Stimulated activated effector memory CD8-positive, alpha-beta T cell treated with anti-CD3 and anti-CD28 coated beads, Interleukin-12 subunit alpha, Interleukin-12 subunit beta, amount 100 ng/mL, for 72 hours (primary cell): ENCODE measurements at regions not wholly inside any gene's neighbourhood (a gene's known extent, or its start where the extent isn't known, plus 50 kb on each side); places are given as distances from the start of the nearest gene placed in this dataset.
"Not testable (repeated sequence)": the region's sequence is repeated elsewhere in the genome, so short reads cannot be mapped to it uniquely, and the experiment has no call there.

Source experiments
- ATAC-seq: fragments of 150-1000 bp; cut with Tn5 transposase; 2 replicates; pipeline ENCODE4 v1.10.0; 2021
- DNase-seq, 2 donors: peaks; one replicate each; pipeline ENCODE4 v3.0.0; 2021 to 2022; ENCODE audit warnings: low spot score in 2 of 2
- H3K27ac Mint-ChIP-seq: one replicate; pipeline ENCODE4 v1.8.0; 2022; ENCODE audit warnings: mild to moderate bottlenecking, mixed read lengths
- H3K36me3 Mint-ChIP-seq: one replicate; pipeline ENCODE4 v1.8.0; 2022; ENCODE audit warnings: mild to moderate bottlenecking, mixed read lengths
- H3K4me1 Mint-ChIP-seq: one replicate; pipeline ENCODE4 v1.8.0; 2022; ENCODE audit warnings: mixed read lengths
- H3K4me3 Mint-ChIP-seq: one replicate; pipeline ENCODE4 v1.8.0; 2022; ENCODE audit warnings: mild to moderate bottlenecking, mixed read lengths
- H3K9me3 Mint-ChIP-seq: one replicate; pipeline ENCODE4 v1.8.0; 2022; ENCODE audit warnings: mixed read lengths

GRCh38 chr10:21388589-21388988, 136.9 kb downstream of the SKIDA1 start:
- no peak for DNase-seq
- Mint-ChIP-seq H3K4me3 (no peak overlapping the region), H3K9me3 (no peaks in the 10 kb centered on the region), H3K36me3 (no peaks in the 10 kb centered on the region), H3K27ac (no peak overlapping the region), H3K4me1 (no peaks in the 10 kb centered on the region)
- no peak for ATAC-seq

GRCh38 chr10:21387868-21388267, 137.6 kb downstream of the SKIDA1 start:
- Mint-ChIP-seq H3K4me1 (no peaks in the 10 kb centered on the region), H3K27ac (no peak overlapping the region), H3K4me3 (no peak overlapping the region), H3K9me3 (no peaks in the 10 kb centered on the region), H3K36me3 (no peaks in the 10 kb centered on the region)
- DNase-seq (no peak), ATAC-seq (no peak)

DNA sequence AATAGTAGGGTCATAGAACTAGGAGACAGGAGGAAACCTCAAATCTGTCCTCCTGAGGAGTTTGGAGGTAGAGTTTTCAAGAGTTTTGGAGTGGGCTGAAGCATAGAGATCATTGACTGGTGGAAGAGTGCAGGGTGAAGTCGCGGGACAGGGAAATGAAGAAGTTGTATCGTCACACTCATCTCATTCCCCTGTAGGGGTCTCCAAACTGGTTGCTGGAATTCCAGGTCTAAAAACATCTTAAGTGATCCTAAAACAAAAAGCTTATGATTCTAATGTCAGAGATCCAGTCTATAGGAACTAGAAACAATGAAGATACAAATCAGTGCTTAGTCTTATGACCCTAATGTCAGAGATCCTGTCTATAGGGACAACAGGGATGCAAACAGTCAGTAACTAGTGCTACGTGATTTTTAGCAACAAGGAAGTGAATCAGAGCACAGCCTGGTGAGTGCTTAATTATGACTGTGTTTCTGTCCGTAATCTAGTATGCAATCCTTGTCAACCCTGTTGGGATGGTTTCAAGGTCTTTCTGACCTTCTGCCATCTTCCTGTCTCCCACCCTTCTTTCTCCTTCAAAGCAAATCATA, 139.4 kb downstream of the SKIDA1 start:
- no peaks in the 10 kb centered on the region for H3K36me3 Mint-ChIP-seq
- H3K4me1 Mint-ChIP-seq, result no peaks in the 10 kb centered on the region
- no peak for DNase-seq
- no peaks in the 10 kb centered on the region for H3K9me3 Mint-ChIP-seq
- H3K4me3 Mint-ChIP-seq, result no peak overlapping the region
- ATAC-seq, result no peak
- H3K27ac Mint-ChIP-seq, result no peak overlapping the region

- Mint-ChIP-seq H3K36me3 (no peaks in the 10 kb centered on the region), H3K4me1 (no peaks in the 10 kb centered on the region), H3K9me3 (no peaks in the 10 kb centered on the region), H3K4me3 (no peak overlapping the region), H3K27ac (no peak overlapping the region)
- DNase-seq (no peak), ATAC-seq (no peak)
Measured at GRCh38 chr10:21385536-21385935, 139.9 kb downstream of the SKIDA1 start.

DNA sequence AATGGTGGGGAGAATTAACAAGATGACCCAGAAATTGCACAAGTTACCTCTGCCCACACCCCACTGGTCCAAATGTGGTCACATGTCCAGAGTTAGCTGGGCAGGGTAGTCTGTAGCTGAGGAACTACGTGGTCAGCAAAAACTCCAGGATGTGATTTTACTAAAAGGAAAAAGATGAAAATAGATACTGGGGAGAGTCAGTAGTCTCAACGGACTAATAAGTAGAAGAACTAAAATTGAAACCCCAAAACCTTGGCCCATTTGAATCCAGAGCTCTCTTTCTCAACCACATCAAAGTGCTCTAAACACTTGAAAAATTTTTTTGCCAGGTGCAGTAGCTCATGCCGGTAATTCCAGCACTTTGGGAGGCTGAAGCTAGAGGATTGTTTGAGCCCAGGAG, 146.3 kb downstream of the SKIDA1 start:
- Mint-ChIP-seq H3K4me3 (no peak overlapping the region), H3K27ac (no peak overlapping the region), H3K9me3 (no peaks in the 10 kb centered on the region), H3K36me3 (no peaks in the 10 kb centered on the region), H3K4me1 (no peaks in the 10 kb centered on the region)
- no peak for ATAC-seq
- DNase-seq, result no peak

DNA sequence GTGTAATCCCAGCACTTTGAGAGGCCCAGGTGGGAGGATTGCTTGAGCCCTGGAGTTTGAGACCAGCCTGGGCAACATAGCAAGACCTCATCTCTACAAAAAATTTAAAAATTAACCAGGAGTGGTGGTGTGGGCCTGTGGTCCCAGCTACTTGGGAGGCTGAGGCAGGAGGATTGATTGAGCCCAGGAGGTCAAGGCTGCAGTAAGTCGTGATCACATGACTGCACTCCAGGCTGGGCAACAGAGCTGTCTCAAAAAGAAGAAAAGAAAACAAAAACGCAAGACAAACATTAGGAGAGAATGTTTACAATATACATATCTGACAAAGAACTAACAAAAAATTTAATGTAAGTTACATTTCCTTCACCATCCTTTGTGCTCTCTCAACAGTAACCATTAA, 150.2 kb downstream of the SKIDA1 start:
- not testable (repeated sequence) for DNase-seq, ATAC-seq, H3K4me3 Mint-ChIP-seq, H3K36me3 Mint-ChIP-seq, H3K9me3 Mint-ChIP-seq, H3K27ac Mint-ChIP-seq, H3K4me1 Mint-ChIP-seq

DNA sequence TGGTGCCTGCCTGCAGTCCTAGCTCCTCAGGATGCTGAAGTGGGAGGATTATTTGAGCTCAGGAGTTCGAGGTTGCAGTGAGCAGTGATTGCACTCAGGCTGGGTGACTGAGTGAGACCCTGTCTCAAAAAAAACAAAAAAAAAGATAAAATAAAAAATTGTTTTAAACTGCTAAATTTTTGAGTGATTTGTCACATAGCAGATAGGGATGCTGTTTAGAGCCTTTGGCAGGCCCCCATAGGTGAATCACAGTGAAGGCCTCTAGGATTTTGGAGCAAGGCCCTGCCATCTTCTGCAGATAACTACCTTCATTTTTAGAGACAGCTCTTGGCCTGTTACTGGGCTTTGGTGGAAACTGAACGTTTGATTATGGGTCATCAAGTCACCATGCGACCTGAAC, 151.6 kb downstream of the SKIDA1 start:
- not testable (repeated sequence) for H3K36me3 Mint-ChIP-seq, ATAC-seq, DNase-seq, H3K27ac Mint-ChIP-seq, H3K4me1 Mint-ChIP-seq, H3K9me3 Mint-ChIP-seq, H3K4me3 Mint-ChIP-seq

DNA sequence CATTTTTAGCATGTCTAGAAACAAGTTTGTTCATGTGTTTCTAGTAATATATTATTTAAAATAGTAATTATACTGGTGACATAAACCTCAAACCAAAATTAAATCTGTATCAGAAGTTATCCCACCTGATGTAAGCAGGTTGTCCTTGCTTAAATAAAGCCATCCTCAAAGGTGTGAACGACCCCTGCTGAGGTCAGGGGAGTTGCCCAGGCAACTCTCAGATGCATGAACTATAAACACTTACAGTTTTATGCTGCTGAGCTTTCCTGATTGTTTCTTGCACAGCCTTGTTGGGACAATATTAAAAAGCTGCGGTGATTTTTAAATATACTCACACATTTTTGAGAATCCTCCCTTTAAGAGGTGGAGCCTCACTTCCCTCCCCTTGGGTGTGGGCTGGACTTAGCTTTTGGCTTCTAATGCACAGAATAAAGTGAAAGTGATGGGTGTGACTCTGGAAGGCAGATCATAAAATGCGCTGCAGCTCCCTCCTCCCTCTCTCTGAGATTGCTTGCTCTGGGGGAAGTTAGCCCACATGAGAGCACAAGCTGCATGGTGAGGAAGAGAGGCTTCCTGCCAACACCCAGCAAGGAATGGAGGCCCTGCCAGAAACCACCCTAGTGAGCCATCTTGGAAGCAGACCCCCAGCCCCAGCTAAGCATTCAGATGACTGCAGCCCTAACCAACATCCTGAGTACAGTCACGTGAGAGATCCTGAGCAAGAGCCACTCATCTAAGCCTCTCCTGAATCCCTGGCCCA, 152.7 kb downstream of the SKIDA1 start:
- Mint-ChIP-seq H3K9me3 (no peaks in the 10 kb centered on the region), H3K4me3 (no peak overlapping the region), H3K27ac (no peak overlapping the region), H3K36me3 (no peaks in the 10 kb centered on the region), H3K4me1 (no peaks in the 10 kb centered on the region)
- DNase-seq (no peak), ATAC-seq (peak; percentile 60)

DNA sequence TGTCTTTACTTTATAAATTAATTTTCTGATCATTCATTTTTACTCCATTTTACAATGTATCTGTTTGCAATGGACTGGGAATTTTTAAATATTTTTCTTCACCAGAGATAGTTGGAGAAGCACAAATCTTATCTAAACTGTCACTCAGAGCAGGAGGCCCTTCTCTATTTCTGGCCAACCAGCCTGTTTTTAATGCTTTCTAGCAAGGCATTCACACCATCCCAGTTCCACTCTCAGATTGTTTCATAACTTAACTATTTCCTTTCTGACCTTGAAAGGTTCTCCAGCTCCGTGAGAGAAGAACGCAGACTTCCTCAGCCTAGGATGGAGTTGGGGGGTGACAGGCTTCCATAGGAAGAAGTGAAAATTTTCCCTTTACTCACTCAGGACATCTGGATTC, 155.8 kb downstream of the SKIDA1 start:
- Mint-ChIP-seq H3K9me3 (no peaks in the 10 kb centered on the region), H3K4me3 (no peak overlapping the region), H3K27ac (no peak overlapping the region), H3K36me3 (no peaks in the 10 kb centered on the region), H3K4me1 (no peaks in the 10 kb centered on the region)
- DNase-seq, result no peak
- ATAC-seq, result no peak

DNA sequence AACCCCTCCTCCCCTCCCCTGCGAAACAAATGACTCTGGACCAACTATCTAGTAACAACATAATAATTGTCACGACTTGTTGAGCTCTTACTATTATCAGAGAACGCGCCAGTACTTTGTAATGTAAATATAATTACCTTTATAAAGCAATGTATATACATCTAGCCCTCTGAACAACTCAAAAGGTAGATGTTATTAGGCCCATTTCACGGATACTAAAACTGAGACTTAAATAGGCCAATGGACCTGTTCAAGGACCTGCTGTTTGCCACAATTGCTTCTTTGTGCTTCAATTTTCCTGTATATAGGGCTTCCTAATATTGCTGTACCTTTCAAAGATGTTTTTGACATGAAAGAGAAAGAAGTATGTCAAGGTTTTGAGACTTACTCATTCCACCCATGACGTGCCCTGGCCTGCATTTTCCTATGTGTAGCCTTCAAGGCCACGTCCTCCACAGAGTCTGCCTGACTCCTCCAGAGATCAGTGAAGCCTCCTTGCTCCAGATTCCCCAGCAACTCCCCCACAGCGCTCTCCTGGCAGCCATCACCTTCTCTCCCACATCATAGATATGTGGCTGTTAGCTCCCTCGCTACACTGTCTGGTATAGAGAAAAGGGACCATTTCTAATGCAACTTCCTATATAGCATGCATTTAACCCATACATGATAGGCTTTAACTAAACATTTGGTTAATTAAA, 156.6 kb downstream of the SKIDA1 start:
- no peak for DNase-seq
- ATAC-seq, result peak; percentile 34

DNA sequence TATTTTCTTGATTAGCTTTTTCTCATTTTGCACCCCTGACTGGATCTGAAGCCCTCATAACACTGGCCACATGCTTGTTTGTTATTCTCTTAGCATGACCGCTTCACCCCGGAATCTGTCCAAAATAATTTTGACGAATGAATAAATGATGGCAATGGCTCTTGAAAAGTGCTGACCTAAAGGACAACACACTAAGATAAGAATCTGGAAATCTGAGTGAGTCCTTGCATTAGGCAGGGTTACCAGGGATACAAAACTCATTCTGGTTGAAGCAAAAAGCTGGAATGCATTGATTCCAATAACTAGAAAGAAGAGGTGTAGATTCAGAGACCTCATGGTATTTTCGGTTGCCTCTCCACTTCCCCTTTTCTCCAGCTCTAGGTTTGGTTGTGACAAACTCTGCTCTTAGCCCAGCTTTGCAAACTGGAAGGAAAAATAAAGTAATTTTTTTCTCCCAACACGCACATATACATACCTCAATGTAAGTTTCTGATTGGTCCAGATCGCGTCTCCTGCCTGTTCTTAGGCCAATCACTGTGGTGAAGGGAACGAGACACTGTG, 157.4 kb downstream of the SKIDA1 start:
- Mint-ChIP-seq H3K4me3 (no peak overlapping the region), H3K9me3 (no peaks in the 10 kb centered on the region), H3K36me3 (no peaks in the 10 kb centered on the region), H3K27ac (no peak overlapping the region), H3K4me1 (no peaks in the 10 kb centered on the region)
- no peak for ATAC-seq
- DNase-seq, result no peak

More for the DNA sequence above, 156.6 kb downstream of the SKIDA1 start:
- Mint-ChIP-seq H3K9me3 (no peaks in the 10 kb centered on the region), H3K4me3 (no peak overlapping the region), H3K36me3 (no peaks in the 10 kb centered on the region), H3K4me1 (no peaks in the 10 kb centered on the region), H3K27ac (no peak overlapping the region)

DNA sequence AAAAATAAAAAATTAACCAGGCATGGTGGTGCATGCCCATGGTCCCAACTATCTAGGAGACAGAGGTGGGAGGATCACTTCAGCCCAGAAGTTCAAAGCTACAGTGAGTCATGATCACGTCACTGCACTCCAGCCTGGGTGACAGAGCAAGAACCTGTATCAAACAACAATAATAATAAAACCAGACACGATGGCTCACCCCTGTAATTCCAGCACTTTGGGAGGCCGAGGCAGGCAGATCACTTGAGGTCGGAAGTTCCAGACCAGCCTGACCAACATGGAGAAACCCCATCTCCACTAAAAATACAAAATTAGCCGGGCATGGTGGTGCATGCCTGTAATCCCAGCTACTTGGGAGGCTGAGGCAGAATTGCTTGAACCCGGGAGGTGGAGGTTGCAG, 159.4 kb downstream of the SKIDA1 start:
- ATAC-seq, H3K4me3 Mint-ChIP-seq: not testable (repeated sequence)

DNA sequence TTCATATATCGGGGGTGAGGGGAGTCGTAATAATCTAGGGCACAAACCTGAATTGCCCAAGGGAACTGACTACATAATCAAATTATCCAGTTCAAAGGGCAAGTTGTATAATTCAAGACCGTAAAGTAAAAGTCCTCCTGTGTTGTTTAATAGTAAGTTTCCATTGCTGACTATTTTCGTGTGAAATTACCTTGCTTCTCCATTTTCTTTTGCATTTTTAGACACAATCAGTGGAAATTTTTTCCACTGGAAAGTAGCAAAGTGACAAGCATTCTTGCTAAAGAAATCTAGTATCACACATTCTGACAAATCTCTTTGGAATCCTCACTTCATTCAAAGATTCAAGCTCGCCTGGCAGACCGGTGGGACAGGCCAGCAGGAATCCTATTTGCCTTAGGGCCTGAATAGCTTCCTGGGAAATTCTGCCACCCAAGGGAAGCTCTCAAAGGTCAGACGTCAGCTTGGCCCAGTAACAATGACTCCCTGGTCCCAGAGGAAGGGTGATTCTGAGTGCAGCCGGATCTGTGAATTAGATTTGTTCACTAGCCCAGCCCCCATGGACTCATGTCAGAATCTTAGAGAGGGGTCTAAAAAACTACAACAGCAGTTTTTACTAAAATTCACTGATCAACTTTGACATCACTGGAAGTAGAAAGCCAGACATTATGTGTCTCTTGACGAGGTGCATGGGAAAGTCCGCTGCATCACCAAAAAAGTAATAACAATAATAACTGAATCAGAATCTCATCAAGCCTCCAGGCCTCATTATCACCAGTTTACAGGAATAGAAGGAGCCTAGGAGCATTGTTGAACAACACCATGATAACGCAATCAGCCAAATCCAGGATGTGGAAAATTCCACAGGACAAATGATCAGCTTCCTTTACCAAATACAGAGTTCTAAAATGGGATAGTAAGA, 161.0 kb downstream of the SKIDA1 start:
- H3K4me1 Mint-ChIP-seq, result no peaks in the 10 kb centered on the region
- H3K27ac Mint-ChIP-seq, result no peak overlapping the region
- no peaks in the 10 kb centered on the region for H3K9me3 Mint-ChIP-seq
- H3K4me3 Mint-ChIP-seq, result no peak overlapping the region
- DNase-seq (no peak), ATAC-seq (no peak)
- no peaks in the 10 kb centered on the region for H3K36me3 Mint-ChIP-seq

More for the DNA sequence above, 159.4 kb downstream of the SKIDA1 start:
- H3K4me1 Mint-ChIP-seq, H3K36me3 Mint-ChIP-seq, DNase-seq, H3K27ac Mint-ChIP-seq, H3K9me3 Mint-ChIP-seq: not testable (repeated sequence)

DNA sequence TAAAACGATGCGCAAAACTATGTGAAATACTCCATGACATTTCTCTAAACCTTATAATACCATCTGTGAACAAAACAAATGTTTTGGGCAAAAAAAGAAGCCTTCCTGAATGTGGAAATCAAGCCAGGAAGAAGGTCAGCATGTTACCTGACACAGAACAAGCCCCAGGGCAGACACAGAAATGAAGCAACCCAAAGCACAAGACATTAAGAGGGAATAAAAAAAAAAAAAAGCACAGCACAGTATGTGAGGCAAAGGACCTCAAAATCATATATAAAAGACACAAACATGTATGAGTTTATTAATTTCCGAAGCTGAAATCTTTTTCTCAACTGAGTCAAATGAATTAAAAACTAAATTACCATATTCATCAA, 161.8 kb downstream of the SKIDA1 start:
- no peaks in the 10 kb centered on the region for H3K36me3 Mint-ChIP-seq
- H3K9me3 Mint-ChIP-seq, result no peaks in the 10 kb centered on the region

More for the DNA sequence above, 161.8 kb downstream of the SKIDA1 start:
- H3K4me1 Mint-ChIP-seq, result no peaks in the 10 kb centered on the region
- no peak overlapping the region for H3K27ac Mint-ChIP-seq
- ATAC-seq, result no peak
- no peak for DNase-seq
- H3K4me3 Mint-ChIP-seq, result no peak overlapping the region
